22Rv1 (cell line): ENCODE measurements at regions not wholly inside any gene's neighbourhood (a gene's known extent, or its start where the extent isn't known, plus 50 kb on each side); places are given as distances from the start of the nearest gene placed in this dataset.

Experiments
- CTCF ChIP-seq: fragments of 450-650 bp; IDR thresholded peaks from 2 replicates; pipeline ENCODE4 v1.5.1; 2017; ENCODE audit warnings: mild to moderate bottlenecking
- ZFX ChIP-seq: fragments of 450-650 bp; IDR thresholded peaks from 2 replicates; pipeline ENCODE4 v1.6.1; 2017; ENCODE audit warnings: antibody characterized with exemption, borderline replicate concordance

GRCh38 chr5:107025712-107026497 lies 644.8 kb downstream of the EFNA5 start:
- no peak for TF ChIP-seq CTCF
- no peak for TF ChIP-seq ZFX
